ENCODE measurements at regions not wholly inside any gene's neighbourhood (a gene's known extent, or its start where the extent isn't known, plus 50 kb on each side); places are given as distances from the start of the nearest gene placed in this dataset.

GRCh38 chr4:23194751-23195150, 502.0 kb downstream of the GBA3 start:
- peaks cover 5% of the 10 kb centered on the region; the same call in 1 of the 2 replicates for H3K9me3 ChIP-seq (ENCODE audit: control insufficient read depth, insufficient read depth, low read depth, low read length)

GRCh38 chr4:23174179-23174578, 481.4 kb downstream of the GBA3 start:
- H3K4me3 ChIP-seq (ENCODE audit: low read depth, low read length): no peak overlapping the region
- H3K36me3 ChIP-seq (ENCODE audit: control insufficient read depth, insufficient read depth, low read length): no peaks in the 10 kb centered on the region
- peaks cover 3% of the 10 kb centered on the region; the same call in 1 of the 2 replicates for H3K9me3 ChIP-seq (ENCODE audit: control insufficient read depth, insufficient read depth, low read depth, low read length)
- no peaks in the 10 kb centered on the region for H3K27me3 ChIP-seq (ENCODE audit: control insufficient read depth, insufficient read depth, low read length)
- H3K9ac ChIP-seq (ENCODE audit: low read length): no peak overlapping the region
- no peaks in the 10 kb centered on the region for H3K4me1 ChIP-seq (ENCODE audit: control insufficient read depth, insufficient read depth, low read length)
- no peak overlapping the region for H3K27ac ChIP-seq (ENCODE audit: low read depth, low read length)

More at GRCh38 chr4:23194751-23195150, 502.0 kb downstream of the GBA3 start:
- H3K27me3 ChIP-seq (ENCODE audit: control insufficient read depth, insufficient read depth, low read length): no peaks in the 10 kb centered on the region
- H3K4me1 ChIP-seq (ENCODE audit: control insufficient read depth, insufficient read depth, low read length): peaks cover 11% of the 10 kb centered on the region
- no peak overlapping the region for H3K4me3 ChIP-seq (ENCODE audit: low read depth, low read length)
- no peak overlapping the region for H3K9ac ChIP-seq (ENCODE audit: low read length)
- no peaks in the 10 kb centered on the region for H3K36me3 ChIP-seq (ENCODE audit: control insufficient read depth, insufficient read depth, low read length)
- H3K27ac ChIP-seq (ENCODE audit: low read depth, low read length): no peak overlapping the region

GRCh38 chr4:23171976-23172375, 479.2 kb downstream of the GBA3 start:
- Histone ChIP-seq H3K9ac (ENCODE audit: low read length) (no peak overlapping the region), H3K36me3 (ENCODE audit: control insufficient read depth, insufficient read depth, low read length) (no peaks in the 10 kb centered on the region), H3K4me1 (ENCODE audit: control insufficient read depth, insufficient read depth, low read length) (no peaks in the 10 kb centered on the region), H3K4me3 (ENCODE audit: low read depth, low read length) (no peak overlapping the region), H3K27ac (ENCODE audit: low read depth, low read length) (no peak overlapping the region), H3K27me3 (ENCODE audit: control insufficient read depth, insufficient read depth, low read length) (no peaks in the 10 kb centered on the region), H3K9me3 (ENCODE audit: control insufficient read depth, insufficient read depth, low read depth, low read length) (peaks cover 3% of the 10 kb centered on the region; the same call in 1 of the 2 replicates)

GRCh38 chr4:23169608-23170311, 477.0 kb downstream of the GBA3 start:
- H3K4me1 ChIP-seq (ENCODE audit: control insufficient read depth, insufficient read depth, low read length): no peaks in the 10 kb centered on the region
- H3K9ac ChIP-seq (ENCODE audit: low read length): no peak overlapping the region
- H3K36me3 ChIP-seq (ENCODE audit: control insufficient read depth, insufficient read depth, low read length): no peaks in the 10 kb centered on the region
- H3K27me3 ChIP-seq (ENCODE audit: control insufficient read depth, insufficient read depth, low read length): no peaks in the 10 kb centered on the region
- peaks cover 3% of the 10 kb centered on the region; the same call in 1 of the 2 replicates for H3K9me3 ChIP-seq (ENCODE audit: control insufficient read depth, insufficient read depth, low read depth, low read length)
- no peak overlapping the region for H3K27ac ChIP-seq (ENCODE audit: low read depth, low read length)
- H3K4me3 ChIP-seq (ENCODE audit: low read depth, low read length): no peak overlapping the region

- Histone ChIP-seq H3K4me1 (ENCODE audit: control insufficient read depth, insufficient read depth, low read length) (peaks cover 18% of the 10 kb centered on the region), H3K9ac (ENCODE audit: low read length) (no peak overlapping the region), H3K36me3 (ENCODE audit: control insufficient read depth, insufficient read depth, low read length) (no peaks in the 10 kb centered on the region), H3K27ac (ENCODE audit: low read depth, low read length) (no peak overlapping the region), H3K9me3 (ENCODE audit: control insufficient read depth, insufficient read depth, low read depth, low read length) (peaks cover 3% of the 10 kb centered on the region; the same call in 1 of the 2 replicates), H3K27me3 (ENCODE audit: control insufficient read depth, insufficient read depth, low read length) (no peaks in the 10 kb centered on the region), H3K4me3 (ENCODE audit: low read depth, low read length) (no peak overlapping the region)
Measured at GRCh38 chr4:23166919-23167318, 474.2 kb downstream of the GBA3 start.

GRCh38 chr4:23166407-23166806, 473.7 kb downstream of the GBA3 start:
- Histone ChIP-seq H3K27ac (ENCODE audit: low read depth, low read length) (no peak overlapping the region), H3K27me3 (ENCODE audit: control insufficient read depth, insufficient read depth, low read length) (no peaks in the 10 kb centered on the region), H3K4me3 (ENCODE audit: low read depth, low read length) (no peak overlapping the region), H3K9me3 (ENCODE audit: control insufficient read depth, insufficient read depth, low read depth, low read length) (peaks cover 2% of the 10 kb centered on the region; the same call in 1 of the 2 replicates), H3K9ac (ENCODE audit: low read length) (no peak overlapping the region), H3K4me1 (ENCODE audit: control insufficient read depth, insufficient read depth, low read length) (peaks cover 21% of the 10 kb centered on the region), H3K36me3 (ENCODE audit: control insufficient read depth, insufficient read depth, low read length) (no peaks in the 10 kb centered on the region)

GRCh38 chr4:23165669-23166068, 472.9 kb downstream of the GBA3 start:
- Histone ChIP-seq H3K27me3 (ENCODE audit: control insufficient read depth, insufficient read depth, low read length) (no peaks in the 10 kb centered on the region), H3K4me1 (ENCODE audit: control insufficient read depth, insufficient read depth, low read length) (peaks cover 23% of the 10 kb centered on the region), H3K9me3 (ENCODE audit: control insufficient read depth, insufficient read depth, low read depth, low read length) (no peaks in the 10 kb centered on the region), H3K27ac (ENCODE audit: low read depth, low read length) (no peak overlapping the region), H3K4me3 (ENCODE audit: low read depth, low read length) (no peak overlapping the region), H3K36me3 (ENCODE audit: control insufficient read depth, insufficient read depth, low read length) (no peaks in the 10 kb centered on the region), H3K9ac (ENCODE audit: low read length) (no peak overlapping the region)

- H3K27ac ChIP-seq (ENCODE audit: low read depth, low read length): no peak overlapping the region
- peaks cover 23% of the 10 kb centered on the region for H3K4me1 ChIP-seq (ENCODE audit: control insufficient read depth, insufficient read depth, low read length)
- H3K4me3 ChIP-seq (ENCODE audit: low read depth, low read length): no peak overlapping the region
- H3K27me3 ChIP-seq (ENCODE audit: control insufficient read depth, insufficient read depth, low read length): no peaks in the 10 kb centered on the region
- no peaks in the 10 kb centered on the region for H3K9me3 ChIP-seq (ENCODE audit: control insufficient read depth, insufficient read depth, low read depth, low read length)
- H3K36me3 ChIP-seq (ENCODE audit: control insufficient read depth, insufficient read depth, low read length): no peaks in the 10 kb centered on the region
- H3K9ac ChIP-seq (ENCODE audit: low read length): no peak overlapping the region
Measured at GRCh38 chr4:23163647-23164436, 471.1 kb downstream of the GBA3 start.

GRCh38 chr4:23162275-23162674, 469.5 kb downstream of the GBA3 start:
- Histone ChIP-seq H3K27me3 (ENCODE audit: control insufficient read depth, insufficient read depth, low read length) (no peaks in the 10 kb centered on the region), H3K9ac (ENCODE audit: low read length) (no peak overlapping the region), H3K4me3 (ENCODE audit: low read depth, low read length) (no peak overlapping the region), H3K4me1 (ENCODE audit: control insufficient read depth, insufficient read depth, low read length) (peaks cover 23% of the 10 kb centered on the region), H3K27ac (ENCODE audit: low read depth, low read length) (no peak overlapping the region), H3K36me3 (ENCODE audit: control insufficient read depth, insufficient read depth, low read length) (no peaks in the 10 kb centered on the region), H3K9me3 (ENCODE audit: control insufficient read depth, insufficient read depth, low read depth, low read length) (no peaks in the 10 kb centered on the region)

- no peaks in the 10 kb centered on the region for H3K9me3 ChIP-seq (ENCODE audit: control insufficient read depth, insufficient read depth, low read depth, low read length)
- no peak overlapping the region for H3K27ac ChIP-seq (ENCODE audit: low read depth, low read length)
- H3K4me3 ChIP-seq (ENCODE audit: low read depth, low read length): no peak overlapping the region
- no peaks in the 10 kb centered on the region for H3K36me3 ChIP-seq (ENCODE audit: control insufficient read depth, insufficient read depth, low read length)
- H3K9ac ChIP-seq (ENCODE audit: low read length): no peak overlapping the region
- no peaks in the 10 kb centered on the region for H3K27me3 ChIP-seq (ENCODE audit: control insufficient read depth, insufficient read depth, low read length)
- peaks cover 23% of the 10 kb centered on the region for H3K4me1 ChIP-seq (ENCODE audit: control insufficient read depth, insufficient read depth, low read length)
Measured at GRCh38 chr4:23161787-23162186, 469.1 kb downstream of the GBA3 start.

- H3K4me1 ChIP-seq (ENCODE audit: control insufficient read depth, insufficient read depth, low read length): peaks cover 10% of the 10 kb centered on the region; the same call in 1 of the 2 replicates
- no peak overlapping the region for H3K4me3 ChIP-seq (ENCODE audit: low read depth, low read length)
- H3K27me3 ChIP-seq (ENCODE audit: control insufficient read depth, insufficient read depth, low read length): no peaks in the 10 kb centered on the region
- no peaks in the 10 kb centered on the region for H3K36me3 ChIP-seq (ENCODE audit: control insufficient read depth, insufficient read depth, low read length)
- H3K27ac ChIP-seq (ENCODE audit: low read depth, low read length): no peak overlapping the region
- H3K9me3 ChIP-seq (ENCODE audit: control insufficient read depth, insufficient read depth, low read depth, low read length): no peaks in the 10 kb centered on the region
- no peak overlapping the region for H3K9ac ChIP-seq (ENCODE audit: low read length)
Measured at GRCh38 chr4:23153076-23153475, 460.3 kb downstream of the GBA3 start.
